ENCODE measurements at regions not wholly inside any gene's neighbourhood (a gene's known extent, or its start where the extent isn't known, plus 50 kb on each side); places are given as distances from the start of the nearest gene placed in this dataset.

GRCh38 chr12:116642683-116643082, 83.5 kb downstream of the MAP1LC3B2 start:
- TF ChIP-seq CTCF (IDR thresholded peaks at IDR 0.05; ENCODE audit: low read depth, low read length): no peak
- H3K4me3 ChIP-seq (replicated peaks in 1 of 2; ENCODE audit: low read depth in 2 of 2, low read length in 2 of 2): no peak overlapping the region
- DNase-seq (ENCODE audit: low read depth in 2 of 2): peak in 1 of 2 donors; percentile 8

- no peak for TF ChIP-seq CTCF (IDR thresholded peaks at IDR 0.05; ENCODE audit: low read depth, low read length)
- DNase-seq (ENCODE audit: low read depth in 2 of 2): no peak
- no peak overlapping the region for H3K4me3 ChIP-seq (replicated peaks in 1 of 2; ENCODE audit: low read depth in 2 of 2, low read length in 2 of 2)
Measured at GRCh38 chr12:116642106-116642505, 82.9 kb downstream of the MAP1LC3B2 start.

GRCh38 chr12:116640281-116640680, 81.1 kb downstream of the MAP1LC3B2 start:
- TF ChIP-seq CTCF (IDR thresholded peaks at IDR 0.05; ENCODE audit: low read depth, low read length): no peak
- DNase-seq (ENCODE audit: low read depth in 2 of 2): no peak
- H3K4me3 ChIP-seq (replicated peaks in 1 of 2; ENCODE audit: low read depth in 2 of 2, low read length in 2 of 2): no peak overlapping the region

GRCh38 chr12:116639765-116640164, 80.6 kb downstream of the MAP1LC3B2 start:
- no peak overlapping the region for H3K4me3 ChIP-seq (replicated peaks in 1 of 2; ENCODE audit: low read depth in 2 of 2, low read length in 2 of 2)
- no peak for DNase-seq (ENCODE audit: low read depth in 2 of 2)
- no peak for TF ChIP-seq CTCF (IDR thresholded peaks at IDR 0.05; ENCODE audit: low read depth, low read length)

- no peak for DNase-seq (ENCODE audit: low read depth in 2 of 2)
- no peak for TF ChIP-seq CTCF (IDR thresholded peaks at IDR 0.05; ENCODE audit: low read depth, low read length)
- H3K4me3 ChIP-seq (replicated peaks in 1 of 2; ENCODE audit: low read depth in 2 of 2, low read length in 2 of 2): no peak overlapping the region
Measured at GRCh38 chr12:116638376-116638775, 79.2 kb downstream of the MAP1LC3B2 start.

- no peak overlapping the region for H3K4me3 ChIP-seq (replicated peaks in 1 of 2; ENCODE audit: low read depth in 2 of 2, low read length in 2 of 2)
- DNase-seq (ENCODE audit: low read depth in 2 of 2): no peak
- TF ChIP-seq CTCF (IDR thresholded peaks at IDR 0.05; ENCODE audit: low read depth, low read length): no peak
Measured at GRCh38 chr12:116637589-116638150, 78.5 kb downstream of the MAP1LC3B2 start.

All from cardiac fibroblast (primary cell).